ENCODE measurements at regions not wholly inside any gene's neighbourhood (a gene's known extent, or its start where the extent isn't known, plus 50 kb on each side); places are given as distances from the start of the nearest gene placed in this dataset.
A peak's percentile ranks its signal among the peaks of the same experiment; 100 is the strongest.

DNA sequence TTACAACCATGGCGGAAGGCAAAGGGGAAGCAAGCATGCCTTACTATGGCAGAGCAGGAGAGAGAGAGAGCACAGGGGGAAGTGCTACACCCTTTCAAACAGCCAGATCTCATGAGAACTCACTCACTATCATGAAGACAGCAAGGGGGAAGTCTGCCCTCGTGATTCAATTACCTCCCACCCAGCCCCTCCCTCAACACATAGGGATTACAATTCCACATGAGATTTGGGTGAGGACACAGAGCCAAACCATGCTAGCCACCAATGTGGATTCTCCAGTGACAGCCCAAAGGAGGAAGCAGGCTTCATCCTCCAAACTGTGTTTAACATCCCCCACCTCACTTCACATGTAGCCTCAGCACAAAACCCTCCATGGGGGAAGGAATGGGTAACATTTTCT is 563.7 kb downstream of the CDK5RAP2 start:
- H3T11ph ChIP-seq (ENCODE audit: low read length): no peak overlapping the region
- no peak overlapping the region for H2AFZ ChIP-seq (ENCODE audit: low read length)
- H2BK12ac ChIP-seq (ENCODE audit: insufficient read length, low read depth, low read length): no peak overlapping the region
- H4K91ac ChIP-seq (ENCODE audit: insufficient read length, low read depth, low read length): no peak overlapping the region
- no peaks in the 10 kb centered on the region; a peak in 1 of 5 replicates for H3K9me3 Mint-ChIP-seq
- TF ChIP-seq, protein P1, sequence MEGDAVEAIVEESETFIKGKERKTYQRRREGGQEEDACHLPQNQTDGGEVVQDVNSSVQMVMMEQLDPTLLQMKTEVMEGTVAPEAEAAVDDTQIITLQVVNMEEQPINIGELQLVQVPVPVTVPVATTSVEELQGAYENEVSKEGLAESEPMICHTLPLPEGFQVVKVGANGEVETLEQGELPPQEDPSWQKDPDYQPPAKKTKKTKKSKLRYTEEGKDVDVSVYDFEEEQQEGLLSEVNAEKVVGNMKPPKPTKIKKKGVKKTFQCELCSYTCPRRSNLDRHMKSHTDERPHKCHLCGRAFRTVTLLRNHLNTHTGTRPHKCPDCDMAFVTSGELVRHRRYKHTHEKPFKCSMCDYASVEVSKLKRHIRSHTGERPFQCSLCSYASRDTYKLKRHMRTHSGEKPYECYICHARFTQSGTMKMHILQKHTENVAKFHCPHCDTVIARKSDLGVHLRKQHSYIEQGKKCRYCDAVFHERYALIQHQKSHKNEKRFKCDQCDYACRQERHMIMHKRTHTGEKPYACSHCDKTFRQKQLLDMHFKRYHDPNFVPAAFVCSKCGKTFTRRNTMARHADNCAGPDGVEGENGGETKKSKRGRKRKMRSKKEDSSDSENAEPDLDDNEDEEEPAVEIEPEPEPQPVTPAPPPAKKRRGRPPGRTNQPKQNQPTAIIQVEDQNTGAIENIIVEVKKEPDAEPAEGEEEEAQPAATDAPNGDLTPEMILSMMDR (conservative IDR thresholded peaks at IDR 0.05): no peak
- H3K27ac Mint-ChIP-seq: peak overlapping the region in 1 of 3 experiments; percentile 52; a peak in 1 of 7 replicates
- no peaks in the 10 kb centered on the region for H3K4me1 Mint-ChIP-seq
- H3K4ac ChIP-seq (ENCODE audit: low read depth, low read length): no peak overlapping the region
- H3K27me3 ChIP-seq (ENCODE audit: insufficient read depth, low read length): no peaks in the 10 kb centered on the region
- WGBS (ENCODE audit: extremely low coverage, insufficient read length, low lambda C conversion rate): no CpG with 5 or more reads among the region's 2 CpGs
- no peaks in the 10 kb centered on the region for H3K23me2 ChIP-seq (ENCODE audit: insufficient read length, low read depth, low read length, poor library complexity, severe bottlenecking)
- H3K56ac ChIP-seq (ENCODE audit: insufficient read length, low read depth, low read length): no peak overlapping the region
- H3K27me3 Mint-ChIP-seq (ENCODE audit: low read depth): peaks cover 1% of the 10 kb centered on the region; the same call in 1 of the 2 replicates
- H2BK15ac ChIP-seq (ENCODE audit: low read depth, low read length): no peak overlapping the region
- H2BK120ac ChIP-seq (ENCODE audit: low read depth, low read length, poor library complexity, severe bottlenecking): no peak overlapping the region
- H4K8ac ChIP-seq (replicated peaks; ENCODE audit: insufficient read length, low read depth, low read length): no peak overlapping the region
- no peak overlapping the region for H3K14ac ChIP-seq (ENCODE audit: insufficient read depth, low read length)
- no peaks in the 10 kb centered on the region for H3K4me1 ChIP-seq (ENCODE audit: insufficient read depth, low read length)
- no peaks in the 10 kb centered on the region for H3K9me3 ChIP-seq (ENCODE audit: control insufficient read depth, low read depth, low read length)
- H2BK20ac ChIP-seq (ENCODE audit: low read depth, low read length, poor library complexity, severe bottlenecking): no peak overlapping the region
- H2AK5ac ChIP-seq (ENCODE audit: insufficient read length, low read length): no peak overlapping the region
- no peak overlapping the region for H3K4me2 ChIP-seq (ENCODE audit: insufficient read depth, insufficient read length, low read length)
- H3K18ac ChIP-seq (ENCODE audit: insufficient read length, low read depth, low read length): no peak overlapping the region
- no peak overlapping the region for H3K27ac ChIP-seq (ENCODE audit: insufficient read length, low read depth, low read length)
- no peak overlapping the region for H4K5ac ChIP-seq (ENCODE audit: insufficient read length, low read depth, low read length)
- no peaks in the 10 kb centered on the region for H3K79me1 ChIP-seq (ENCODE audit: insufficient read depth, low read depth, low read length, poor library complexity, severe bottlenecking)
- no peaks in the 10 kb centered on the region for H3K79me2 ChIP-seq (ENCODE audit: insufficient read depth, low read length)
- H2BK5ac ChIP-seq (ENCODE audit: insufficient read length, low read length): no peak overlapping the region
- H3K36me3 Mint-ChIP-seq (ENCODE audit: insufficient read depth in 1 of 3, low read depth in 3 of 3): no peaks in the 10 kb centered on the region
- no peak overlapping the region for H3K23ac ChIP-seq (ENCODE audit: insufficient read length, low read depth, low read length)
- no peak overlapping the region for H3K4me3 Mint-ChIP-seq
- no peak overlapping the region for H3K9ac ChIP-seq (ENCODE audit: extremely low read depth, insufficient read length, low read length)
- H4K20me1 ChIP-seq (ENCODE audit: control insufficient read depth, insufficient read depth, insufficient read length): no peaks in the 10 kb centered on the region
- DNase-seq: no peak

Data from H9 (cell line).